ENCODE measurements at regions not wholly inside any gene's neighbourhood (a gene's known extent, or its start where the extent isn't known, plus 50 kb on each side); places are given as distances from the start of the nearest gene placed in this dataset.

DNA sequence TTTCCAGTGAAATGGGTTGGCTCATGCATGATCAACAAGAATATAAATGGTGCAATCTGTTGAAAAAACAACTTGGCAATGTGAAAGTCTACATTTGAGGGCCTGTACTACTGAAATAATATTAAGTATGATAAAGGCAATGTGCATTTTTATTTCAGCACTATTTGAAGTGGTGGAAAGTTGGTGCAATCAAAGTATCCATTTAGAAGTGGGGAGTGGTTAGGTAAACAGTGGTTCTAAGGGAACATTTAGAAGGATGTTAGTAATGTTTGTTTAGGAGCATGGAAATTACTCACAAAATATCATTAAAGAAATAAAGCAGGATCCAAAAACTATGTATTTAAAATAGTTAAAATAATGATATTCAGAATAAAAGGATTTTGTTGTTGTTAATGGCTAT lies 60.2 kb downstream of the CHRM3 start:
- TF ChIP-seq, protein P1, sequence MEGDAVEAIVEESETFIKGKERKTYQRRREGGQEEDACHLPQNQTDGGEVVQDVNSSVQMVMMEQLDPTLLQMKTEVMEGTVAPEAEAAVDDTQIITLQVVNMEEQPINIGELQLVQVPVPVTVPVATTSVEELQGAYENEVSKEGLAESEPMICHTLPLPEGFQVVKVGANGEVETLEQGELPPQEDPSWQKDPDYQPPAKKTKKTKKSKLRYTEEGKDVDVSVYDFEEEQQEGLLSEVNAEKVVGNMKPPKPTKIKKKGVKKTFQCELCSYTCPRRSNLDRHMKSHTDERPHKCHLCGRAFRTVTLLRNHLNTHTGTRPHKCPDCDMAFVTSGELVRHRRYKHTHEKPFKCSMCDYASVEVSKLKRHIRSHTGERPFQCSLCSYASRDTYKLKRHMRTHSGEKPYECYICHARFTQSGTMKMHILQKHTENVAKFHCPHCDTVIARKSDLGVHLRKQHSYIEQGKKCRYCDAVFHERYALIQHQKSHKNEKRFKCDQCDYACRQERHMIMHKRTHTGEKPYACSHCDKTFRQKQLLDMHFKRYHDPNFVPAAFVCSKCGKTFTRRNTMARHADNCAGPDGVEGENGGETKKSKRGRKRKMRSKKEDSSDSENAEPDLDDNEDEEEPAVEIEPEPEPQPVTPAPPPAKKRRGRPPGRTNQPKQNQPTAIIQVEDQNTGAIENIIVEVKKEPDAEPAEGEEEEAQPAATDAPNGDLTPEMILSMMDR (conservative IDR thresholded peaks at IDR 0.05; ENCODE audit: low read length): no peak
- no peak for TF ChIP-seq EZH2phosphoT487 (IDR thresholded peaks at IDR 0.05; ENCODE audit: borderline replicate concordance, low read depth, low read length)

Measured in OCI-LY7 (cell line).